Retinal pigment epithelial cell (primary cell): ENCODE measurements at regions not wholly inside any gene's neighbourhood (a gene's known extent, or its start where the extent isn't known, plus 50 kb on each side); places are given as distances from the start of the nearest gene placed in this dataset.

ENCODE experiments used
- DNase-seq: peaks from one replicate; pipeline ENCODE4 v3.0.0-alpha.2; 2010; ENCODE audit warnings: low read depth
- H3K4me3 ChIP-seq: 2 replicates; pipeline ENCODE4 v1.5.1; 2011; ENCODE audit warnings: mild to moderate bottlenecking, low read length, control low read depth, moderate library complexity
- TF ChIP-seq, protein P1 (sequence below): conservative IDR thresholded peaks from 2 replicates; pipeline ENCODE4 v1.5.1; 2011; ENCODE audit warnings: low read depth, low read length, control low read depth, inconsistent platforms

DNA sequence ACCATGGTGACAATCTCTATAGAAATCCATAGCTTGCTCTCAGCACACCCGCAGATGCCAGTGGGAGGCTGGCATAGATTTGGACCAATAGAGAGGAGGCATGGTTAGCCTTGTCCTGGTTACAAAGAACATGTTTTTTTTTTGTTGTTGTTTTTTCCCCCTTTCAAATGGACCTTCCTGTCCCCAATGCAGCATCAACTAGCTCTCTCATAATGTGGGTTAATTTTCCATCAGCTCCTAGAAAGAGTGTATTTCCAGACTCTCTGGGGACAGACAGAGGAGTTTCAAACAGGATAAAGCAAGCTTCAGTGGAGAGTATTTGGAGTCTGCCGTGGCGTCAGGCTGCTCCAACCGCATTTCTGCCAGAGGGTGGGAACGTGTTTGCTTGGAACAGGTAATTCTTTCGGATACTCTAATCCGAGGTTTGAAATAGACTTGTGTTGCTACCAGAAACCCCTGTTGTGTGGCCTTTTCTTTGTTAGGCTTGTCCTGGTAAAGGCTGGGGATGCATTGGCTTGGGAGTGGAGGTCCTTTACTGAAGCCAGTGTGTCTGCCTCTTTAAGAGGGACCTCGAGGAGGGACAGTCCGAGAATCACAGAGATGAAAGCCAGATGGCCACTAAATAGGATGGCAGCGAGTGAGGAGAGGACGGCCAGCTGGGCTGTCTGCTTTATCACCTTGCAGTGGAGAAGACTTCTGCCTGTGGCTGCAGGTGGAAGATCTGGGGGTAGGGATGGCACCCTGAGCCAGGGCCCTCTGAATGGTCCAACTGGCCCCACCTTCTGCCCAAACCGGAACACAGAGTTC, 130.5 kb upstream of the CPEB4 start:
- TF ChIP-seq, protein P1, sequence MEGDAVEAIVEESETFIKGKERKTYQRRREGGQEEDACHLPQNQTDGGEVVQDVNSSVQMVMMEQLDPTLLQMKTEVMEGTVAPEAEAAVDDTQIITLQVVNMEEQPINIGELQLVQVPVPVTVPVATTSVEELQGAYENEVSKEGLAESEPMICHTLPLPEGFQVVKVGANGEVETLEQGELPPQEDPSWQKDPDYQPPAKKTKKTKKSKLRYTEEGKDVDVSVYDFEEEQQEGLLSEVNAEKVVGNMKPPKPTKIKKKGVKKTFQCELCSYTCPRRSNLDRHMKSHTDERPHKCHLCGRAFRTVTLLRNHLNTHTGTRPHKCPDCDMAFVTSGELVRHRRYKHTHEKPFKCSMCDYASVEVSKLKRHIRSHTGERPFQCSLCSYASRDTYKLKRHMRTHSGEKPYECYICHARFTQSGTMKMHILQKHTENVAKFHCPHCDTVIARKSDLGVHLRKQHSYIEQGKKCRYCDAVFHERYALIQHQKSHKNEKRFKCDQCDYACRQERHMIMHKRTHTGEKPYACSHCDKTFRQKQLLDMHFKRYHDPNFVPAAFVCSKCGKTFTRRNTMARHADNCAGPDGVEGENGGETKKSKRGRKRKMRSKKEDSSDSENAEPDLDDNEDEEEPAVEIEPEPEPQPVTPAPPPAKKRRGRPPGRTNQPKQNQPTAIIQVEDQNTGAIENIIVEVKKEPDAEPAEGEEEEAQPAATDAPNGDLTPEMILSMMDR, result no peak
- no peak overlapping the region for H3K4me3 ChIP-seq
- no peak for DNase-seq

GRCh38 chr5:173758676-173759075, 129.5 kb upstream of the CPEB4 start:
- H3K4me3 ChIP-seq, result no peak overlapping the region
- TF ChIP-seq, protein P1, result no peak
- DNase-seq, result no peak

- no peak for DNase-seq
- H3K4me3 ChIP-seq, result no peak overlapping the region
- TF ChIP-seq, protein P1, result no peak
Observed at GRCh38 chr5:173759691-173760090, 128.5 kb upstream of the CPEB4 start.

GRCh38 chr5:173760461-173761177, 127.5 kb upstream of the CPEB4 start:
- no peak for DNase-seq
- H3K4me3 ChIP-seq, result no peak overlapping the region
- TF ChIP-seq, protein P1, result no peak

DNA sequence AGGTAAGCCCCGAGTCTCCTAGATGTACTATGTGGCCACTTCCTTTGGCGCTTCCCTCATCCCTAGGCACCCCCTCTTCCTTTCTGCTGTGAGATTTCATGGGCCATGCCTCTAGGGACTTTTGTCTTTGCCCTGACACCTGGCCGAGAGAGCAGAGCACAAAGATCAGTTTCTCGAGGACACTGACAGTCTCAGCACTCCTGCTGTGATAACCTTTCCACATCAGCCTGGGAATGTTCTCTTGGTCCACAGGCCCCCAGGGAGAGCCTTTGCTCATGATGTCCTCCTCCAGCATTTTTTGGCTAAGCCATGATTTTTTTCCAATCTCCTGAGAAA, 127.0 kb upstream of the CPEB4 start:
- TF ChIP-seq, protein P1, result no peak
- DNase-seq, result no peak
- no peak overlapping the region for H3K4me3 ChIP-seq

GRCh38 chr5:173762045-173762444, 126.1 kb upstream of the CPEB4 start:
- no peak for DNase-seq
- no peak overlapping the region for H3K4me3 ChIP-seq

More at GRCh38 chr5:173762045-173762444, 126.1 kb upstream of the CPEB4 start:
- TF ChIP-seq, protein P1, result no peak
